PC-3 (cell line): ENCODE measurements at regions not wholly inside any gene's neighbourhood (a gene's known extent, or its start where the extent isn't known, plus 50 kb on each side); places are given as distances from the start of the nearest gene placed in this dataset.

Experiments used
- CTCF ChIP-seq: fragments of 300-600 bp; sonication (generic); conservative IDR thresholded peaks from 2 replicates; pipeline ENCODE4 v1.5.1; 2017; ENCODE audit warnings: antibody characterized with exemption, low read depth, mild to moderate bottlenecking, low read length
- EZH2 ChIP-seq: fragments of 300-600 bp; sonication (generic); IDR thresholded peaks from one replicate; pipeline ENCODE4 v1.6.1; 2017; ENCODE audit warnings: antibody characterized with exemption, mild to moderate bottlenecking, low read length; ENCODE audit not compliant: unreplicated experiment
- EZH2phosphoT487 ChIP-seq: fragments of 300-600 bp; sonication (generic); IDR thresholded peaks from 2 replicates; pipeline ENCODE4 v1.6.1; 2018; ENCODE audit warnings: mild to moderate bottlenecking, antibody characterized with exemption, low read length, borderline replicate concordance

- TF ChIP-seq CTCF (no peak), EZH2 (no peak), EZH2phosphoT487 (no peak)
These were observed 275.1 kb upstream of the PRDM1 start for GRCh38 chr6:105810922-105811482.
